GM20000 (cell line): ENCODE measurements at regions not wholly inside any gene's neighbourhood (a gene's known extent, or its start where the extent isn't known, plus 50 kb on each side); places are given as distances from the start of the nearest gene placed in this dataset.

Source experiments
- DNase-seq: peaks from one replicate; pipeline ENCODE4 v3.0.0; 2012; ENCODE audit warnings: low spot score
- TF ChIP-seq, protein P1 (sequence below): IDR thresholded peaks from 2 replicates; pipeline ENCODE4 v1.5.1; 2012; ENCODE audit warnings: mild to moderate bottlenecking, control low read depth; ENCODE audit errors: extremely low read depth, missing control alignments

DNA sequence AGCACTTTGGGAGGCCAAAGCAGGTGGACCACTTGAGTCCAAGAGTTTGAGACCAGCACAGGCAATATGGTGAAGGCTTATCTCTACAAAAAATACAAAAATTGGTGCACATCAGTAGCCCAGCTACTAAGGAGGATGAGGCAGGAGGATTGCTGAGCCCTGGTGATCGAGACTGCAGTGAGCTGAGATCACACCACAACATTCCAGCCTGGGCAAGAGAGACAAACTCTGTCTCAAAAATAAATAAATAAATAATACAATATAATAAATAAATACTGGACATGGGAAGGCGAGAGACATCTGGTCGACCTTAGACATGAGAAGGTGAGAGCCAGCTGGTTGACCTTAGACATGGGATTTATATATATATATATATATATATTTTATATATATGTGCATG lies 119.8 kb upstream of the SLC38A4 start:
- TF ChIP-seq, protein P1, sequence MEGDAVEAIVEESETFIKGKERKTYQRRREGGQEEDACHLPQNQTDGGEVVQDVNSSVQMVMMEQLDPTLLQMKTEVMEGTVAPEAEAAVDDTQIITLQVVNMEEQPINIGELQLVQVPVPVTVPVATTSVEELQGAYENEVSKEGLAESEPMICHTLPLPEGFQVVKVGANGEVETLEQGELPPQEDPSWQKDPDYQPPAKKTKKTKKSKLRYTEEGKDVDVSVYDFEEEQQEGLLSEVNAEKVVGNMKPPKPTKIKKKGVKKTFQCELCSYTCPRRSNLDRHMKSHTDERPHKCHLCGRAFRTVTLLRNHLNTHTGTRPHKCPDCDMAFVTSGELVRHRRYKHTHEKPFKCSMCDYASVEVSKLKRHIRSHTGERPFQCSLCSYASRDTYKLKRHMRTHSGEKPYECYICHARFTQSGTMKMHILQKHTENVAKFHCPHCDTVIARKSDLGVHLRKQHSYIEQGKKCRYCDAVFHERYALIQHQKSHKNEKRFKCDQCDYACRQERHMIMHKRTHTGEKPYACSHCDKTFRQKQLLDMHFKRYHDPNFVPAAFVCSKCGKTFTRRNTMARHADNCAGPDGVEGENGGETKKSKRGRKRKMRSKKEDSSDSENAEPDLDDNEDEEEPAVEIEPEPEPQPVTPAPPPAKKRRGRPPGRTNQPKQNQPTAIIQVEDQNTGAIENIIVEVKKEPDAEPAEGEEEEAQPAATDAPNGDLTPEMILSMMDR, result no peak
- no peak for DNase-seq

DNA sequence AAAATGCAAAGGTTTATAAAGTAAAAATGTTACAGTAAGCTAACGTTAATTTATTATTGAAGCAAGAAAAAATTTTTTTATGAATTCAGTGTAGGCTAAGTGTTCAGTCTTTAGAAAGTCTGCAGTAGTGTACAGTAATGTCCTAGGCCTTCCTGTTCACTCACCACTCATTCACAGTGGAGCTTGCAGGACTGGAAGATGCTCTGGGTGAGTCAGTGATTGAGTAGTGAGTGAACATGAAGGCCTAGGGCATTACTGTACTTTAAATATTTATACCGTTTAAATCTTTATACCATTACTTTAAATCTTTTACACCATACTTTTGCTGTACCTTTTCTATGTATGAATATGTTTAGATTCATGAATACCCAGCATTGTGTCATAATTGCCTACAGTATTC lies 120.3 kb upstream of the SLC38A4 start:
- DNase-seq, result no peak
- TF ChIP-seq, protein P1, result no peak

DNA sequence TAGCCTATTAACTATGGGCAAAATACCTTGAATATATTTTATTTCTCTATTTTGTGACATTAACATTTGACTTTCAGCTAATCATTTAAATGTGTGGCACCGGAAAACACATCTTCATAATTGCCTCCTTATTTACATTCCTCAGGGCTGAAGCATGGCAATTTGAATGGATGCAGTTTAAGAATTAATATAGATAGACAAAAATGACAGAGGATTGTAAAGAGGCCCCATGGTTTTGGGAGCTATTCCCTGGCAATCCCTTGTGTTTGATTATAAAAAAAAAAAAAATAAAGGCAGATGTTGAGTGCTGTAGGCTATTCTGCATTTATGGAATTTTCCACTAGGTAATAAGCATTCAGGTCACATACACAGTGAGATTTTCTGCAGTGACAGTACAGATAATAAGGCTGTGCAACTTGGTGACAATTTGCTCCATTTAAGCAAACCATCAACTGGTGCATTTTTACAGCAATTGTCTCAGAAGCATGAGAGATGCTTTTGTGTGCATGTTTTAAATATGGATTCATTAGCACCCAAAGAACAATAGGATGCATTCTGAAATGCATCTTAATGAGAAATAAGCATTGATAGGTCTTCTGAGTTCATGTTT lies 123.2 kb upstream of the SLC38A4 start:
- TF ChIP-seq, protein P1, result no peak
- no peak for DNase-seq

DNA sequence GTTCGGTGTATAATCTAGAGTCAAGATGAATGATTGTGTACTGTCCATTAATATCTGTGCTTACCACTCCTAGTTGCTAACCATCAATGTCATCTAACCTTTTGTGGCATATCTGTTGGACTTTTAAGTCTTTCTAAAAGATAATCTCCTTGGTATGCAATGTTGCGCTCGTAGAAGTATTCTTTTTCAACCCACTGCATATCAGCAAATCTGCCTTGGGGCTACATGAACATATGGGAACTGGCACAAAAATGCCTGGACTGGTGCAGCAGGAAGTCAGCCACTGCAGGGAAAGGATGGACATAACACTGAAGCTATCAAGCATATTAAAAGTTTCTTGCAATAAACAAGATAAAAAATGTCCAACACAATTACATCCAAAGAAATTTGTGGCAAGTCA lies 124.3 kb upstream of the SLC38A4 start:
- DNase-seq, result no peak
- TF ChIP-seq, protein P1, result no peak

DNA sequence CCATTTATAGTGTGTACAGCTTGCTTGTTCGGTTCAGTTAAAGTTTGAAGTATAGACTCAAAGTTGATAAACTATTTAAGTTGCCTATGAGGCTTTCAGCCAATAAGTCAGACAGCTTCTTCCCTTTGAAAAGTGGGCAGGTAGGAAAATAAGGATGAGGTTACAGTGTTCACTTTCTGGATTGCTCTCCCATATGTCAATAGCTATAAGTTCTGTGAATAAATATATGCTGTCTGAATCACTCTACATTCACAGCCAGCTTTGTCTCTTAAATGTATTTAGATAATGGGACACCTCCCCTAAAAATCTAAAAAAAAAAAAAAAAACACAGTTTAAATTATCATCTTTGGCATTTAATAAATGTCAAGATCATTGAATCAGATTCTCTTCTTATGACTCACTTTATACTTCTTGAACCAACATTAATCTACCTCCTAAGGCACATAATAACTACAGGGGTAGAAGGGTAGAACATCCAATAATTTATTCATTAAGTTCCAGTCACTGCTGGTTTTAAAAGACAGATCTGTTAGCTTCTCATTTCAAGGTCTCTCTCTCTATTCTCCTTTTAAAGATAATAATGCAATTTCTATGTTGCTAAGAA lies 126.4 kb upstream of the PCED1B start:
- TF ChIP-seq, protein P1, result no peak
- no peak for DNase-seq

DNA sequence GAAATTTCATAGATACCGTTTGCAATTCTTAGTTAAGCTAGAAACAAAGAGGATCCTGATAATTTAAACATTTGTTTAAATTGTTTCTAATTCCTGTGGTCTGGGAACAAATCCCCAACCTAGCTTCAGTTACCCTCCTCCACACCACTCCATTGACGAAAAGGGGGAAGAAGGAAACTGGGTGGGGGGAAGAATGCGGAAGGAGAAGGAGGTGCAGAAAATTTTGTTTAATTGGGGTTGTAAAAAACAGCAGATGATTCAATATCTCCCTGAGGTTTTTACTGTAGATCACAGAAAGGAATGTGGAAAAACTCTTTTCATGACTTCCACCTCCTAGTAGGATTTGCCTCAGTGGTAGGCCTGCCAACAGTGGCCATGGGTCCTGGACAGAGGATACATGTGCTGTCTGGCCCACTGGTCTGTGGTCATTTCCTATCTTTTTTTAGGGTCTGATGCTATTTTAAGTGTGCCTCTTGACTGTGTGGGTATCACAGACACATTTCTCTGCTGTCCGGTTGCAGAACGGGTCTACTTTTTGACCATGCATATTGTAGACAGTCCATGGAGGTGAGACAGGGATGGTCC lies 122.9 kb upstream of the PCED1B start:
- DNase-seq, result no peak
- TF ChIP-seq, protein P1, result no peak

DNA sequence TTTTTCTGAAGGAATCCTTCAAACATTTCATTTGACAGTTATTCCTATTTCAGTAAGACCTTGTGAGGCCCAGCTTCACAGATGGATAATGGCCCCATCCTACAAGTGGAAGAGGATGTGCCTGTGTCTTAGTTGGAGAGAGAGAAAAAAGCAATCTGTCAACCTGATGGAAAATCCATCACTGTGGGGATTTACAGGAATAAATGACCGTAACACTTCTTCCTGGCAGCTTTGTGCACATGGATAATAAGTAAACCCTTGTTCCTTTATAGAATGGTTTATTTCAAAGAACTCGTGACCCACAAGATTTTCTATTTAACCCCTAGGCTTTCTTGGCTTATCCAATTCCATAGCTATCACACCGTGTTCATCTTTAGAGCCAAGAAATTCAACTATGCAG lies 121.4 kb upstream of the PCED1B start:
- no peak for DNase-seq
- TF ChIP-seq, protein P1, result no peak
